ENCODE measurements at regions not wholly inside any gene's neighbourhood (a gene's known extent, or its start where the extent isn't known, plus 50 kb on each side); places are given as distances from the start of the nearest gene placed in this dataset.

DNA sequence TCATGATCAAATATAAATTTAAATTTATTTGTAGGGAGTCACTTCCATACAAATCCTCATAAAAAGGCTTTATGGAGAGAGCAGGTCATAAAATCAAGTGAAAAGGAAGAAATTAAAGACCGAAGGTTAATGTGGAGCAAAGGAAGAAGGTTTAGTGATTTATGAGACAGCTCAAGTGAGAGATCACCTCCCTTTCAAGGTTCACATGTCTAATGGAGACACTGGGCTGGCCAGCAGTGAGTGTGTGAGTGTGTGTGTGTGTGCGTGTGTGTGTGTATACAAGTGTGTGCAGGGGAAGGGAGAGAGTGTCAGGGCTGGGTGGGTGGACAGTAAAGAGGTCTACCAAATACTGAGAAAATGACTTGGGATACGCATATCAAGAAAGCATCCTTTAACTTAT lies 251.2 kb downstream of the FAT3 start:
- CTCF ChIA-PET: no interaction called here
- ATAC-seq (no peak), DNase-seq (ENCODE audit: low read depth in 1 of 2, low spot score in 1 of 2) (no peak), FAIRE-seq (no peak)
- Histone ChIP-seq H3K4me2 (no peak overlapping the region), H3K9me3 (no peaks in the 10 kb centered on the region), H3K4me1 (no peaks in the 10 kb centered on the region), H3K27ac (no peak overlapping the region), H3K4me3 (no peak overlapping the region)
- TF ChIP-seq NFE2L2 (conservative IDR thresholded peaks at IDR 0.05; ENCODE audit: low read length) (no peak), RAD21 (conservative IDR thresholded peaks at IDR 0.05 in 1 of 2, IDR thresholded peaks at IDR 0.05 in 1 of 2) (no peak), CEBPB (IDR thresholded peaks at IDR 0.05) (no peak), FOSB (CRISPR knock-in tag; IDR thresholded peaks at IDR 0.05) (no peak), GATA3 (IDR thresholded peaks at IDR 0.05; ENCODE audit: borderline replicate concordance) (no peak), JUNB (IDR thresholded peaks at IDR 0.05) (no peak), TFCP2L1 (CRISPR knock-in tag; IDR thresholded peaks at IDR 0.05) (no peak)
- TF ChIP-seq, protein P1, sequence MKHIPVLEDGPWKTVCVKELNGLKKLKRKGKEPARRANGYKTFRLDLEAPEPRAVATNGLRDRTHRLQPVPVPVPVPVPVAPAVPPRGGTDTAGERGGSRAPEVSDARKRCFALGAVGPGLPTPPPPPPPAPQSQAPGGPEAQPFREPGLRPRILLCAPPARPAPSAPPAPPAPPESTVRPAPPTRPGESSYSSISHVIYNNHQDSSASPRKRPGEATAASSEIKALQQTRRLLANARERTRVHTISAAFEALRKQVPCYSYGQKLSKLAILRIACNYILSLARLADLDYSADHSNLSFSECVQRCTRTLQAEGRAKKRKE (CRISPR knock-in tag; IDR thresholded peaks at IDR 0.05; ENCODE audit: low read depth): no peak
- TF ChIP-seq, protein P2, sequence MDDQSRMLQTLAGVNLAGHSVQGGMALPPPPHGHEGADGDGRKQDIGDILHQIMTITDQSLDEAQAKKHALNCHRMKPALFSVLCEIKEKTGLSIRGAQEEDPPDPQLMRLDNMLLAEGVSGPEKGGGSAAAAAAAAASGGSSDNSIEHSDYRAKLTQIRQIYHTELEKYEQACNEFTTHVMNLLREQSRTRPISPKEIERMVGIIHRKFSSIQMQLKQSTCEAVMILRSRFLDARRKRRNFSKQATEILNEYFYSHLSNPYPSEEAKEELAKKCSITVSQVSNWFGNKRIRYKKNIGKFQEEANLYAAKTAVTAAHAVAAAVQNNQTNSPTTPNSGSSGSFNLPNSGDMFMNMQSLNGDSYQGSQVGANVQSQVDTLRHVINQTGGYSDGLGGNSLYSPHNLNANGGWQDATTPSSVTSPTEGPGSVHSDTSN (IDR thresholded peaks at IDR 0.05): no peak
- whole genome bisulfite sequencing (ENCODE audit: missing lambda C conversion rate): 82% methylated on average over 3 of the region's 3 CpGs
- POLR2A ChIA-PET: no interaction called here

DNA sequence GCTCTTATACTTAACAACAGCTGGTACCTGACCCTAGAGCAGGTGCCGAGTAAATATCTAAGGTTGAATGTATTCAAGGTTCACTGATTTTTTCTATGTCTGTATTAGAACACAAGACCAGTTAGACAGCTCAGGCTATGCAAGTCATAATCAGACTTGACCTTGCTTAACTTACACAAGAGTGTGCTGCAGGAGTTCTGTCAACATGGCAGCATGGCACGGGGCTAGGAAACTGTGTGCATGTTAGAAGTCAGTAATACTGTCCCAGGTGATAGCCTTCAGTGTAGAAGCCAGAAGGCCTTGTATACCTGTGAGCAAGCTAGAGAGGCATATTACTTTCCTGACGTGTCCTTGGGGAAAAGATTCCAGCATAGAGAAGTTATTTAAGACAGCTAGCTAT lies 253.1 kb downstream of the FAT3 start:
- TF ChIP-seq RARB (CRISPR knock-in tag; IDR thresholded peaks at IDR 0.05) (no peak), CEBPB (IDR thresholded peaks at IDR 0.05) (no peak), ZFP36 (IDR thresholded peaks at IDR 0.05; ENCODE audit: borderline replicate concordance, partially characterized antibody) (no peak), POLR2AphosphoS2 (conservative IDR thresholded peaks at IDR 0.05; ENCODE audit: low read length) (no peak), BHLHE40 (IDR thresholded peaks at IDR 0.05; ENCODE audit: low read depth, low read length) (no peak), HOXA7 (CRISPR knock-in tag; IDR thresholded peaks at IDR 0.05) (no peak)
- TF ChIP-seq, protein P3, sequence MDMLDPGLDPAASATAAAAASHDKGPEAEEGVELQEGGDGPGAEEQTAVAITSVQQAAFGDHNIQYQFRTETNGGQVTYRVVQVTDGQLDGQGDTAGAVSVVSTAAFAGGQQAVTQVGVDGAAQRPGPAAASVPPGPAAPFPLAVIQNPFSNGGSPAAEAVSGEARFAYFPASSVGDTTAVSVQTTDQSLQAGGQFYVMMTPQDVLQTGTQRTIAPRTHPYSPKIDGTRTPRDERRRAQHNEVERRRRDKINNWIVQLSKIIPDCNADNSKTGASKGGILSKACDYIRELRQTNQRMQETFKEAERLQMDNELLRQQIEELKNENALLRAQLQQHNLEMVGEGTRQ (IDR thresholded peaks at IDR 0.05): no peak
- TF ChIP-seq, protein P4, sequence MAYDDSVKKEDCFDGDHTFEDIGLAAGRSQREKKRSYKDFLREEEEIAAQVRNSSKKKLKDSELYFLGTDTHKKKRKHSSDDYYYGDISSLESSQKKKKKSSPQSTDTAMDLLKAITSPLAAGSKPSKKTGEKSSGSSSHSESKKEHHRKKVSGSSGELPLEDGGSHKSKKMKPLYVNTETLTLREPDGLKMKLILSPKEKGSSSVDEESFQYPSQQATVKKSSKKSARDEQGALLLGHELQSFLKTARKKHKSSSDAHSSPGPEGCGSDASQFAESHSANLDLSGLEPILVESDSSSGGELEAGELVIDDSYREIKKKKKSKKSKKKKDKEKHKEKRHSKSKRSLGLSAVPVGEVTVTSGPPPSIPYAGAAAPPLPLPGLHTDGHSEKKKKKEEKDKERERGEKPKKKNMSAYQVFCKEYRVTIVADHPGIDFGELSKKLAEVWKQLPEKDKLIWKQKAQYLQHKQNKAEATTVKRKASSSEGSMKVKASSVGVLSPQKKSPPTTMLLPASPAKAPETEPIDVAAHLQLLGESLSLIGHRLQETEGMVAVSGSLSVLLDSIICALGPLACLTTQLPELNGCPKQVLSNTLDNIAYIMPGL (CRISPR knock-in tag; IDR thresholded peaks at IDR 0.05; ENCODE audit: borderline replicate concordance): no peak
- TF ChIP-seq, protein P5, sequence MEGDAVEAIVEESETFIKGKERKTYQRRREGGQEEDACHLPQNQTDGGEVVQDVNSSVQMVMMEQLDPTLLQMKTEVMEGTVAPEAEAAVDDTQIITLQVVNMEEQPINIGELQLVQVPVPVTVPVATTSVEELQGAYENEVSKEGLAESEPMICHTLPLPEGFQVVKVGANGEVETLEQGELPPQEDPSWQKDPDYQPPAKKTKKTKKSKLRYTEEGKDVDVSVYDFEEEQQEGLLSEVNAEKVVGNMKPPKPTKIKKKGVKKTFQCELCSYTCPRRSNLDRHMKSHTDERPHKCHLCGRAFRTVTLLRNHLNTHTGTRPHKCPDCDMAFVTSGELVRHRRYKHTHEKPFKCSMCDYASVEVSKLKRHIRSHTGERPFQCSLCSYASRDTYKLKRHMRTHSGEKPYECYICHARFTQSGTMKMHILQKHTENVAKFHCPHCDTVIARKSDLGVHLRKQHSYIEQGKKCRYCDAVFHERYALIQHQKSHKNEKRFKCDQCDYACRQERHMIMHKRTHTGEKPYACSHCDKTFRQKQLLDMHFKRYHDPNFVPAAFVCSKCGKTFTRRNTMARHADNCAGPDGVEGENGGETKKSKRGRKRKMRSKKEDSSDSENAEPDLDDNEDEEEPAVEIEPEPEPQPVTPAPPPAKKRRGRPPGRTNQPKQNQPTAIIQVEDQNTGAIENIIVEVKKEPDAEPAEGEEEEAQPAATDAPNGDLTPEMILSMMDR (IDR thresholded peaks at IDR 0.05): no peak
- CTCF ChIA-PET: interaction anchor here (0.6 kb wide), 1 partner anchor 14 kb away, joined by 3 read pairs; no protein-coding TSS in a partner anchor
- no peak for ATAC-seq
- no peak overlapping the region for H3K4me2 ChIP-seq
- no peak for DNase-seq (ENCODE audit: low read depth in 1 of 2, low spot score in 1 of 2)
- H3K9me3 ChIP-seq: no peaks in the 10 kb centered on the region
- FAIRE-seq: no peak
- no peak overlapping the region for H3K4me3 ChIP-seq
- 69% methylated on average over 3 of the region's 3 CpGs for WGBS (ENCODE audit: missing lambda C conversion rate)
- no peaks in the 10 kb centered on the region for H3K4me1 ChIP-seq
- no peak overlapping the region for H3K27ac ChIP-seq
- POLR2A ChIA-PET: no interaction called here

DNA sequence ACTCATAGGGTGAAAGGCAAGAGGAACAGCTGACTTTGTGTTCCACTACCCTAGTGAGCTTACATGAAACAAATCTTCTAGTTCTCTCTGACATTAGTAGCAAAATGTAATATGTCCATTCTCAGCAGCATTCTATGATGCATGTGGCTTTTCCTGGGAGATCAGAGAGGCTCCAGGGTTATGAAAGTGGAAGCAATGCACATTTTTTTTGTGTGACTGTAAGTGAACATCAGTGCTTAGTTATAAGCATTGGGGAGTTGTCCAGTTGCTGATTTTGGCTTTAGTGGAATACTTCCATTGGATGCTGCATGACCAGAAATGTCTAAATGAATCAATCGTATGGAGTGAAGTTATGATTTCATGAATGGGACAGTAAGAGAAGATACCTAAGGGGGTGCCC lies 255.9 kb downstream of the FAT3 start:
- DNase-seq (ENCODE audit: low read depth in 1 of 2, low spot score in 1 of 2): no peak
- no peak for FAIRE-seq
- 93% methylated on average over 1 of the region's 1 CpG for WGBS (ENCODE audit: missing lambda C conversion rate)
- no peaks in the 10 kb centered on the region for H3K4me1 ChIP-seq
- H3K9me3 ChIP-seq: no peaks in the 10 kb centered on the region
- ATAC-seq: no peak
- no peak overlapping the region for H3K4me3 ChIP-seq
- no peak overlapping the region for H3K27ac ChIP-seq
- ChIA-PET CTCF (no interaction called here), POLR2A (no interaction called here)
- H3K4me2 ChIP-seq: no peak overlapping the region
- TF ChIP-seq BHLHE40 (IDR thresholded peaks at IDR 0.05; ENCODE audit: low read depth, low read length): no peak
- TF ChIP-seq HOXB13 (CRISPR knock-in tag; IDR thresholded peaks at IDR 0.05; ENCODE audit: low read depth): no peak
- no peak for TF ChIP-seq MAZ (IDR thresholded peaks at IDR 0.05; ENCODE audit: borderline replicate concordance, low read depth, low read length)
- no peak for TF ChIP-seq MYC (IDR thresholded peaks at IDR 0.05; ENCODE audit: borderline replicate concordance, low read length)
- TF ChIP-seq ZSCAN20 (CRISPR knock-in tag; IDR thresholded peaks at IDR 0.05): no peak
- TF ChIP-seq KDM1A (IDR thresholded peaks at IDR 0.05; ENCODE audit: low read depth): no peak
- TF ChIP-seq RCOR1 (IDR thresholded peaks at IDR 0.05; ENCODE audit: low read depth, low read length): no peak
- no peak for TF ChIP-seq MAFK (IDR thresholded peaks at IDR 0.05; ENCODE audit: partially characterized antibody)
- TF ChIP-seq, protein P6, sequence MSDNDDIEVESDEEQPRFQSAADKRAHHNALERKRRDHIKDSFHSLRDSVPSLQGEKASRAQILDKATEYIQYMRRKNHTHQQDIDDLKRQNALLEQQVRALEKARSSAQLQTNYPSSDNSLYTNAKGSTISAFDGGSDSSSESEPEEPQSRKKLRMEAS (IDR thresholded peaks at IDR 0.05): no peak
- no peak for TF ChIP-seq FOXS1 (CRISPR knock-in tag; IDR thresholded peaks at IDR 0.05)
- TF ChIP-seq PHF8 (IDR thresholded peaks at IDR 0.05; ENCODE audit: borderline replicate concordance, low read depth): no peak
- TF ChIP-seq, protein P7, sequence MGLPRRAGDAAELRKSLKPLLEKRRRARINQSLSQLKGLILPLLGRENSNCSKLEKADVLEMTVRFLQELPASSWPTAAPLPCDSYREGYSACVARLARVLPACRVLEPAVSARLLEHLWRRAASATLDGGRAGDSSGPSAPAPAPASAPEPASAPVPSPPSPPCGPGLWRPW (IDR thresholded peaks at IDR 0.05): no peak
- no peak for TF ChIP-seq EHF (CRISPR knock-in tag; IDR thresholded peaks at IDR 0.05)
- TF ChIP-seq HDAC2 (IDR thresholded peaks at IDR 0.05): no peak
